ENCODE measurements at regions not wholly inside any gene's neighbourhood (a gene's known extent, or its start where the extent isn't known, plus 50 kb on each side); places are given as distances from the start of the nearest gene placed in this dataset.
"Not testable (repeated sequence)": the region's sequence is repeated elsewhere in the genome, so short reads cannot be mapped to it uniquely, and the experiment has no call there.

- Histone ChIP-seq H3K9me3 (peaks cover 4% of the 10 kb centered on the region), H3K27ac (no peak overlapping the region), H3K27me3 (no peaks in the 10 kb centered on the region), H3K36me3 (no peaks in the 10 kb centered on the region), H3K4me1 (peaks cover 7% of the 10 kb centered on the region), H3K4me3 (no peak overlapping the region)
- TF ChIP-seq POLR2A (IDR thresholded peaks at IDR 0.05) (no peak), POLR2AphosphoS5 (IDR thresholded peaks at IDR 0.05) (no peak), EP300 (IDR thresholded peaks at IDR 0.05) (no peak), CTCF (IDR thresholded peaks at IDR 0.05) (peak; percentile 1 to 20)
- DNase-seq (ENCODE audit: low spot score in 2 of 2), result no peak
- 9% methylated on average over 6 of the region's 6 CpGs for WGBS
Observed at GRCh38 chr11:13183094-13183825, 94.3 kb upstream of the BMAL1 start.

- 94% methylated on average over 1 of the region's 1 CpG for WGBS
- Histone ChIP-seq H3K27ac (no peak overlapping the region), H3K9me3 (peaks cover 4% of the 10 kb centered on the region), H3K4me1 (peaks cover 7% of the 10 kb centered on the region), H3K36me3 (no peaks in the 10 kb centered on the region), H3K4me3 (no peak overlapping the region), H3K27me3 (no peaks in the 10 kb centered on the region)
- TF ChIP-seq POLR2AphosphoS5 (IDR thresholded peaks at IDR 0.05), result no peak
- TF ChIP-seq EP300 (IDR thresholded peaks at IDR 0.05), result no peak
- no peak for TF ChIP-seq POLR2A (IDR thresholded peaks at IDR 0.05)
- no peak for DNase-seq (ENCODE audit: low spot score in 2 of 2)
Observed at GRCh38 chr11:13183826-13184196, 93.8 kb upstream of the BMAL1 start.

DNA sequence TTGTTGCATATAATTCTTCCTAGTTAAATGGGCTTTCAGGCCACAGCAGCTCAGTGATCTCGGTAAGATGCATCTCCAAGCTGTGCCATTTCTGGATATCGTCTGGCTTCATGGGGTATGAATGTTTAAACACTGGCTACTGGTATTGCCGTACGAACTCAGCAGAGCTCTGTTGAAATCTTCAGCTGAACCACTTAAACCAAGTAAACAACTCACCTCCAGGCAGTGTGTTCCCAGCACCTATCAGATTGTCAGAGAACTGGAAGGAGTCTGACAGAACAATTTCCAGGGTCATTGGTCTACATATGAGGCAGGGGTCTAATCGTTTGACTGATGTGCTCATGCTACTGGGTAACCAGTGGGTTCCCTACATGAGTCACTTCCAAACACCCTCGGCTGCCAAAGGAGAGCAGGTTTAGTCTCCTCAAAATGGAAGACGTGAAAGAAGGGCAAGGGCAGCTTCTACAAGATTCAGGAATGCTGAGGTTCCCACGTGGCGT is 93.2 kb upstream of the BMAL1 start:
- 81% methylated on average over 9 of the region's 9 CpGs for WGBS
- Histone ChIP-seq H3K4me3 (no peak overlapping the region), H3K27ac (no peak overlapping the region), H3K36me3 (no peaks in the 10 kb centered on the region), H3K27me3 (no peaks in the 10 kb centered on the region), H3K9me3 (peaks cover 4% of the 10 kb centered on the region), H3K4me1 (peaks cover 7% of the 10 kb centered on the region)
- no peak for TF ChIP-seq EP300 (IDR thresholded peaks at IDR 0.05)
- TF ChIP-seq CTCF (IDR thresholded peaks at IDR 0.05), result no peak
- TF ChIP-seq POLR2A (IDR thresholded peaks at IDR 0.05), result no peak
- TF ChIP-seq POLR2AphosphoS5 (IDR thresholded peaks at IDR 0.05), result no peak
- DNase-seq (ENCODE audit: low spot score in 2 of 2), result no peak

GRCh38 chr11:13188179-13188578 is 89.4 kb upstream of the BMAL1 start:
- Histone ChIP-seq H3K4me1 (peaks cover 5% of the 10 kb centered on the region), H3K27me3 (no peaks in the 10 kb centered on the region), H3K9me3 (peaks cover 4% of the 10 kb centered on the region), H3K36me3 (no peaks in the 10 kb centered on the region), H3K4me3 (no peak overlapping the region), H3K27ac (no peak overlapping the region)
- TF ChIP-seq POLR2AphosphoS5 (IDR thresholded peaks at IDR 0.05) (no peak), EP300 (IDR thresholded peaks at IDR 0.05) (no peak)
- DNase-seq (ENCODE audit: low spot score in 2 of 2), result no peak

- no peaks in the 10 kb centered on the region for H3K36me3 ChIP-seq
- H3K4me3 ChIP-seq, result no peak overlapping the region
- H3K4me1 ChIP-seq, result no peaks in the 10 kb centered on the region
- no peak for DNase-seq (ENCODE audit: low spot score in 2 of 2)
- TF ChIP-seq POLR2AphosphoS5 (IDR thresholded peaks at IDR 0.05) (no peak), POLR2A (IDR thresholded peaks at IDR 0.05) (no peak)
- WGBS, result 48% methylated on average over 4 of the region's 4 CpGs
- H3K27ac ChIP-seq, result no peak overlapping the region
- H3K9me3 ChIP-seq, result peaks cover 4% of the 10 kb centered on the region
- H3K27me3 ChIP-seq, result no peaks in the 10 kb centered on the region
Observed at GRCh38 chr11:13189561-13190426, 87.8 kb upstream of the BMAL1 start.

- WGBS, result 69% methylated on average over 4 of the region's 4 CpGs
- Histone ChIP-seq H3K27me3 (no peaks in the 10 kb centered on the region), H3K36me3 (no peaks in the 10 kb centered on the region), H3K4me1 (no peaks in the 10 kb centered on the region), H3K4me3 (no peak overlapping the region), H3K27ac (no peak overlapping the region), H3K9me3 (peaks cover 7% of the 10 kb centered on the region)
- TF ChIP-seq CTCF (IDR thresholded peaks at IDR 0.05) (no peak), EP300 (IDR thresholded peaks at IDR 0.05) (no peak), POLR2A (IDR thresholded peaks at IDR 0.05) (no peak), POLR2AphosphoS5 (IDR thresholded peaks at IDR 0.05) (no peak)
- DNase-seq (ENCODE audit: low spot score in 2 of 2), result no peak
Observed at GRCh38 chr11:13193613-13194012, 84.0 kb upstream of the BMAL1 start.

DNA sequence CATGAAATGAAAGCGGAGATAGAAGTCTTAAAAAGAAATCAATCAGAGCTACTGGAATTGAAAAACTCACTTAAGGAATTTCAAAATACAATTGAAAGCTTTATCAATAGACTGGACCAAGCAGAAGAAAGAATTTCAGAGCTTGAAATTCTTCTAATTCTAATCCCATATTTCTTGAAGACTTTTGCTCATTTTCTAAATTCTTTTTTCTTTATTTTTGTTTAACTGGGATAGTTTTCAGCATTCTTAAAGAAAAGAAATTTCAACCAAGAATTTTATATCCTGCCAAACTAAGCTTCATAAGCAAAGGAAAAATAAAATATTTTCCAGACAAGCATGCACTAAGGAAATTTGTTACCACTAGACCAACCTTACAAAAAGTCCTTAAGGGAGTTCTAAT is 80.2 kb upstream of the BMAL1 start:
- not testable (repeated sequence) for H3K36me3 ChIP-seq; H3K9me3 ChIP-seq; H3K4me3 ChIP-seq; DNase-seq (ENCODE audit: low spot score in 2 of 2); H3K27me3 ChIP-seq; H3K27ac ChIP-seq; H3K4me1 ChIP-seq
- WGBS, result 87% methylated on average over 1 of the region's 1 CpG
